ENCODE measurements at regions not wholly inside any gene's neighbourhood (a gene's known extent, or its start where the extent isn't known, plus 50 kb on each side); places are given as distances from the start of the nearest gene placed in this dataset.

GRCh38 chr14:100397005-100397404 is 73.9 kb downstream of the SLC25A47 start:
- H2AFZ ChIP-seq (ENCODE audit: low read depth, low read length, poor library complexity, severe bottlenecking): no peak overlapping the region
- H3K9ac ChIP-seq (ENCODE audit: low read length): no peak overlapping the region
- H3K79me2 ChIP-seq (ENCODE audit: insufficient read depth, low read length): no peaks in the 10 kb centered on the region
- ChIA-PET CTCF (no interaction called here), POLR2A (no interaction called here), RAD21 (ENCODE audit: low non-redundant PET in 1 of 2, low total read pairs in 2 of 2, uncharacterized antibody in 2 of 2, unreplicated experiment in 2 of 2) (no interaction called here)
- no peaks in the 10 kb centered on the region for H3K9me3 ChIP-seq (ENCODE audit: control insufficient read depth in 1 of 2, insufficient read depth in 1 of 2, low read depth in 1 of 2, low read length in 2 of 2)
- no TSS peak for BruUV-seq (replicated peaks)
- no peak overlapping the region for H3K4me2 ChIP-seq (ENCODE audit: low read length)
- DNase-seq (ENCODE audit: low read depth, low spot score) (no peak), ATAC-seq (no peak)
- H4K20me1 ChIP-seq (ENCODE audit: insufficient read depth): no peaks in the 10 kb centered on the region
- intact Hi-C loops (cut with micrococcal nuclease): no loop called here
- no peak overlapping the region for H3K27ac ChIP-seq (ENCODE audit: low read depth, low read length)
- TF ChIP-seq, protein P1, sequence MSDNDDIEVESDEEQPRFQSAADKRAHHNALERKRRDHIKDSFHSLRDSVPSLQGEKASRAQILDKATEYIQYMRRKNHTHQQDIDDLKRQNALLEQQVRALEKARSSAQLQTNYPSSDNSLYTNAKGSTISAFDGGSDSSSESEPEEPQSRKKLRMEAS (IDR thresholded peaks at IDR 0.05): no peak
- no peak for TF ChIP-seq CBX3 (IDR thresholded peaks at IDR 0.05; ENCODE audit: low read depth)
- no peak for TF ChIP-seq SP1 (IDR thresholded peaks at IDR 0.05; ENCODE audit: low read depth)
- no peak for TF ChIP-seq ELF1 (IDR thresholded peaks at IDR 0.05; ENCODE audit: borderline replicate concordance, low read depth)
- TF ChIP-seq SRF (IDR thresholded peaks at IDR 0.05; ENCODE audit: low read depth): no peak
- TF ChIP-seq ZNF274 (IDR thresholded peaks at IDR 0.05; ENCODE audit: low read depth, low read length): no peak
- TF ChIP-seq POLR2A (IDR thresholded peaks at IDR 0.05; ENCODE audit: borderline replicate concordance, extremely low read depth, insufficient read depth, insufficient read length): no peak
- peaks cover 0 to 5% of the 10 kb centered on the region in 2 experiments; a peak in 2 of 4 replicates for H3K4me1 ChIP-seq (ENCODE audit: control insufficient read depth in 1 of 2, insufficient read depth in 2 of 2, low read length in 2 of 2)
- no peaks in the 10 kb centered on the region for H3K9me2 ChIP-seq (ENCODE audit: insufficient read depth)
- no peak overlapping the region for H3K4me3 ChIP-seq (replicated peaks in 1 of 2; ENCODE audit: low read depth in 1 of 2, low read length in 2 of 2)
- H3K36me3 ChIP-seq (ENCODE audit: control insufficient read depth in 1 of 2, insufficient read depth in 2 of 2, low read length in 2 of 2): no peaks in the 10 kb centered on the region
- no peaks in the 10 kb centered on the region for H3K27me3 ChIP-seq (ENCODE audit: insufficient read depth, low read length)

DNA sequence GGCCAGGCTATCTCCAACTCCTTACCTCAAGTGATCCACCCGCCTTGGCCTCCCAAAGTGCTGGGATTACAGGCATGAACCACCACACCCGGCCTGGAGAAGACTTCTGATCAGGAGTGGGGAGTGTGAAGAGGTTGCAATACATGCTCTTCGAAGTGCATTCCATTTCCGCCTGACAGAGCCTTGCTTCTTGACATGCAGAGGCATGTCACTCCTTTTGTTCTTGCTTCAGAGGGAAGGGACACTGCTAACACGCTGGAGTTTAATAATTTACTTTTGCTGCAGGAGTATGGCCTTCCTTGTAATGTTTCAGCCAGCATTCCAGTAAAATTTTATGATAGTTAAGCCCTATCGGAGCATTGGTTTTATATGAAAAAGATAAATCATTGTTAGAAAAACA is 74.9 kb downstream of the SLC25A47 start:
- Histone ChIP-seq H2AFZ (ENCODE audit: low read depth, low read length, poor library complexity, severe bottlenecking) (no peak overlapping the region), H4K20me1 (ENCODE audit: insufficient read depth) (no peaks in the 10 kb centered on the region), H3K9me2 (ENCODE audit: insufficient read depth) (no peaks in the 10 kb centered on the region), H3K9me3 (ENCODE audit: control insufficient read depth in 1 of 2, insufficient read depth in 1 of 2, low read depth in 1 of 2, low read length in 2 of 2) (no peaks in the 10 kb centered on the region), H3K9ac (ENCODE audit: low read length) (no peak overlapping the region), H3K4me1 (ENCODE audit: control insufficient read depth in 1 of 2, insufficient read depth in 2 of 2, low read length in 2 of 2) (no peaks in the 10 kb centered on the region; a peak in 1 of 4 replicates), H3K4me2 (ENCODE audit: low read length) (no peak overlapping the region), H3K27ac (ENCODE audit: low read depth, low read length) (no peak overlapping the region), H3K36me3 (ENCODE audit: control insufficient read depth in 1 of 2, insufficient read depth in 2 of 2, low read length in 2 of 2) (no peaks in the 10 kb centered on the region), H3K79me2 (ENCODE audit: insufficient read depth, low read length) (no peaks in the 10 kb centered on the region), H3K27me3 (ENCODE audit: insufficient read depth, low read length) (no peaks in the 10 kb centered on the region), H3K4me3 (replicated peaks in 1 of 2; ENCODE audit: low read depth in 1 of 2, low read length in 2 of 2) (no peak overlapping the region)
- ChIA-PET RAD21 (ENCODE audit: low non-redundant PET in 1 of 2, low total read pairs in 2 of 2, uncharacterized antibody in 2 of 2, unreplicated experiment in 2 of 2) (no interaction called here), POLR2A (no interaction called here), CTCF (interaction anchor here (0.9 to 2.7 kb wide), 2 partner anchors 13 to 255 kb away, joined by 3 to 11 read pairs; no protein-coding TSS in a partner anchor)
- DNase-seq (ENCODE audit: low read depth, low spot score) (no peak), ATAC-seq (no peak)
- BruUV-seq (replicated peaks): no TSS peak
- intact Hi-C loops (cut with micrococcal nuclease): no loop called here
- TF ChIP-seq EZH2phosphoT487 (IDR thresholded peaks at IDR 0.05; ENCODE audit: borderline replicate concordance) (no peak), SP1 (IDR thresholded peaks at IDR 0.05; ENCODE audit: low read depth) (no peak), EZH2 (IDR thresholded peaks at IDR 0.05) (no peak), SRF (IDR thresholded peaks at IDR 0.05; ENCODE audit: low read depth) (no peak), ZFX (IDR thresholded peaks at IDR 0.05) (no peak), ZNF274 (IDR thresholded peaks at IDR 0.05; ENCODE audit: low read depth, low read length) (no peak), RAD21 (IDR thresholded peaks at IDR 0.05; ENCODE audit: low read depth) (no peak)
- TF ChIP-seq, protein P2, sequence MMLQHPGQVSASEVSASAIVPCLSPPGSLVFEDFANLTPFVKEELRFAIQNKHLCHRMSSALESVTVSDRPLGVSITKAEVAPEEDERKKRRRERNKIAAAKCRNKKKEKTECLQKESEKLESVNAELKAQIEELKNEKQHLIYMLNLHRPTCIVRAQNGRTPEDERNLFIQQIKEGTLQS (IDR thresholded peaks at IDR 0.05): no peak

Measured in HCT116 (cell line).